Activated T-cell treated with anti-CD3 and anti-CD28 coated beads, Interleukin-2, amount 50 U/mL, for 1 hour (primary cell): ENCODE measurements at regions not wholly inside any gene's neighbourhood (a gene's known extent, or its start where the extent isn't known, plus 50 kb on each side); places are given as distances from the start of the nearest gene placed in this dataset.
"Not testable (repeated sequence)": the region's sequence is repeated elsewhere in the genome, so short reads cannot be mapped to it uniquely, and the experiment has no call there.

Source experiments
- DNase-seq: peaks from one replicate; pipeline ENCODE4 v3.0.0-alpha.2; 2020

DNA sequence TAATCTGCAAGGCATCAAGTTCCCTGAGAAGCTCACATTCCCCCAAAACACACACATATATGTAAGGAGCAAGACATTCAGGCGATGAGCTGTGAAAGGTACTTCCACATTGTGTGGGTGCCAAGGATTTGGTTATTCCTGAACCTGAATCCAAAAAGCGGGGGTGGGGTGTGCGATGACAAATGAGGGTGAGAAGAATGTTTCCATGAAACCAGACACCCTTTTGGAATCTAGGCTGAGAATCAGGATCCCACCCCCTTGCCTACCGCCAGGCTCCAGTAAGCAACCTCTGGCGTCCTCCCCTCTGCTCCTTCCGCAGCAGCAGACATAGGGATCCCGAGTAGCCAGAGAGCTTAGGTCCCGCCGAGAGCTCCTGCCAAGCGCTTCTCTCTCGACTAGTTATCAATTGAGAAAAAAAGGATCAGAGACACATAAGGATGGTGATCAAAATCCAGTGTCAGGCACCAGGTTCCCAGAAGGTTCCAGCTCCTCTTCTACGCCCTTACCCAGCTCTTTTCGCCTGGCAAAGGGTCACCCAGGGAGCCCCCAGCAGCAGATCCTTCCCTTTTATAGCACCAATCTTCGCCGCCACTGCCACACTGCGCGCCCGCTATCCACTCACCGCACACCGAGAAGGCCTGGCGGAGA is 191.1 kb downstream of the USP22 start:
- DNase-seq = not testable (repeated sequence)

GRCh38 chr17:20852239-20852989 is 190.4 kb downstream of the USP22 start:
- peak; percentile 21 for DNase-seq

DNA sequence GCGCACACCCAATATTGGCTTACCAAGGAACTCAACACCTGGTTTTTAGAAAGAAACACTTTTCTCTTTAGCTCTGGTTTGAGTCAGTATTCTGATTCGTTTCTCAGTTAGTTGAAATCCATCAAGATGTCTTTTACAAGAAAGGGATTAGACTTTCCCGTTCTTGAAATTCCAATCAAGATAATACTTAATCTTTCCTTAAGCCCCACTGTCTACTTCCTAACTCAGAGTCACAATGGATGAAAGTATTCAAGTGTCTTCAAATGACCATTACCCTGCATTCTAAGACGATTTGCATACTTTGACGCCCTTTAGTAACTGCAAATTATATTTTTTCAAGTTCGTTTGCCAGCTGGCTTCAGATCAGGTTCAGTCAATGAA is 189.8 kb downstream of the USP22 start:
- DNase-seq = no peak

DNA sequence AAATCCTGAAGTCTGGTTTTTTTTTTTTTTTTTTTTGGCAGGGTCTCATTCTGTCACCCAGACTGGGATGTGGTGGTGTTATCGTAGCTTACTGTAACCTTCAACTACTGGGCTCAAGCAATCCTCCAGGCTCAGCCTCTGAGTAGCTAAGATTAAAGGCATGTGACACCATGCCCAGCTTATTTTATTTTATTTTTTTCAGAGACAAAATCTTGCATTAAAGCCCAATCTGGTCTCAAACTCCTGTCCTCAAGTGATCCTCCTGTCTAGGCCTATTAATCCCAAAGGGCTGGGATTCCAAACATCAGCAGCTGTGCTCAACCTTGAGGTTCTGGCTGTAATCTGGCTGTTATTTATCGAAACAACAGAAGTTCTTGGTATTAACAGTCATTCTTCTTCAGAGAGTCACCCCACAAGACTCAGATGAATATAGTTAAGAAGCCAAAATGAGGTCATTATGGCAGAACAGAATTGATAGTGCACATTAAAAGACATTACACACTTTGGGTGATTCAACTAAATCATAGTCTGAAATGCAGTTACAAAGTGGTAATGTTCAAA is 186.8 kb downstream of the USP22 start:
- DNase-seq = not testable (repeated sequence)

DNA sequence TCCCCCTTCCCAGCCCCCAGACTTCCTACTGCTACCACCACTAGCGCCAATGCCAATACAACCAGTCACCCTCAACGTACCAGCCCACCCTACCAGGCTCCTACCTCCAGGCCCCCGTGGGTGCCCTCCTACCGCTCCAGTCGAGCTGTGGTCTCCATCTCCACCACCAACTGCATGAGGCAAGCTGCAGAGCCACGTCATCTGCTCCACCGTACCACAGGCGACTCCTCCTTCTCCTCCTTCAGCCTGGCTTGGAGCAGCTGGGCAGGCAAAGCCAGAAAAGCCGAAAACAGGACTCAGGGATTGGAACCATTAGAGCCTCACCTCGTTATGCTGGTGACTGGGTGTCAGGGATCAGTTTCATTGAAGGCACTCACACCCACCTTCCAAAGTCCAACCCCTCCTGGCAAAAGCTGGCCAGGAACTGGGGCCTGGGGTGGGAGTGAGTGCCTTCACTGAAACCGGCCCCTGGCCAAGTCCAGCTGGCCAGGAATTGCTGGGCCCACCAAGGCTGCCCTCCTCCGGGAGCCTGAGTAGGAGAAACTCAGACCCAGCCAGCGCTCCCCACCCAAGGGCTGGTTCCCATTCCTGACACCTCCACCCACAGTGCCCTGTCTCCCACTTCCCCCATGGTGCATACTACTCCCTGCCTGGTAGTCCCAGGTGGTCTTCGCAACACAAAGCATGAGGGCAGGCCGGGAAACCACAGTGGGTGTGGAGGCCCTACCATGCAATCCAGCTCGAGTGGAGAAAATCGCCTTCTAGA is 176.2 kb downstream of the USP22 start:
- not testable (repeated sequence) for DNase-seq

DNA sequence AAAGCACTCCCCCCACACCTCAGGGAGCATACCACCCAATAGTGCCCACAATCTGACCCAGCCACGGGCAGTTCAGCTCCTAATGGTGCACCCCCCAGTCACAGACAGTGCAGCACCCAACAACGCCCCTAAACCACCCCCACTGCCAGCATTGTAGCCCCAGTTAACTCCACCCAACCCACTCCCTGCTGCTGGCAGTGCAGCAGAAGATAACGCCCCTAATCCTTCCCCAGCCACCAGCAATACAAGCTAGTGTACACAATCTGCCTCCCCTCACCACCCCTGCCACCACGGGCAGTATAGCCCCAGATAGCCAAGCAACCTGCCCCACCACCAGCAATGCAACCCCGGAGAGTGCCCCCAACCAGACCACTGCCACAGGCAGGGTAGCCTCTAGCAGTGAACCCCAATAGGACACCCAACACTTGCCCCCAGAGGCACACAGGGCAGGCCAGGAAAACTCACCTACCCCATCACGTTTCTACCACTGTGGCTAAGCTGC is 175.3 kb downstream of the USP22 start:
- not testable (repeated sequence) for DNase-seq

DNA sequence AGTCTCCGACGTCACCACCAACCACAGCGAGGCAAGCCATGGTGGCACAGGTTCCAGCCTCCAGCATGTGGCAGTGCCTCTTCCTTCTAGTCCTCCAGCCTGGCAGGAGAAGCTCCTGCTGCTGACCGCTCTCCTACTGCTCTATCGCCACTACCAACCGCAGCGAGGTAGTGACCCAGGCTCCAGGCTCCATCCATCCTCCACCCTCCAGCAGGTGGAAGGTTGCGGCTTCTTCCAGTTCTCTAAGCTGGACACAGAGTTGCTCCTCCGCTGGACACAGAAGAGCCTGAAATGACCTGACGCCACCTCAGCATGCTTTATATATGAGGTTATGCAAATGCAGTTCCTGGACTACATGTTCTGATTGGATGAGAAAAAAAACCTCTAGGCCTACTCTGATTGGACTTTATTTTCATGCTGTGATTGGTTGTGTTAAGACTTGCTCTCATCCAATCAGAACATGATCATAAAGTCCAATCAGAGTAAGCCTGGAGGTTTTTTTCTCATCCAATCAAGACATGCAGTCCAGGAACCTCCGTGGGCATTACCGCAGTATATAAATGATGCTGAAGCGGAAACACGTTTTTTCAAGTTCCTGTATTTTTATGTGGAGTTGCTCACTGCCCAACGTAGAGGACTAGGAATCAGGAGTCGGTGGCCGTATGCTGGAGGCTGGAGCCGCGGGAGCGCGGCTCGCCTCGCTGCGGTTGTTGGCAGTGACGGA is 174.7 kb downstream of the USP22 start:
- DNase-seq = not testable (repeated sequence)

DNA sequence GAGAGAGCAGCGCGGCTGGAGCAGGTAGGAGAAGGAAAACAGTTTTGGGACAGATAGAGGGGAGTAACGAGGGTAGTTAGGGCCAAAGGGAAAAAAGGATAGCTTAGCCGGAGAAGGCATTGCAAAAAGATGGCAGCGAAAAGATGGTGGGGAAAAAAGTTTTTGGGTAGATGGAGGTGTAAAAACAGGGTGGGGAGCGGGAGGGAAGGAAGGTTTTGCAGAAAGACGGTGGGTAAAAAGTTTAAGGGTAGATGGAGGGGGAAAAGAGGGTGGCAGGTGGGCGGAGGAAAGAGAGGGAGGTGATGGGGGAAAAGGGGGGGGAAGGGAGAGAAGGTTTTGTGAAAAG is 174.2 kb downstream of the USP22 start:
- DNase-seq = not testable (repeated sequence)

GRCh38 chr17:20873173-20873572 is 169.6 kb downstream of the USP22 start:
- not testable (repeated sequence) for DNase-seq

DNA sequence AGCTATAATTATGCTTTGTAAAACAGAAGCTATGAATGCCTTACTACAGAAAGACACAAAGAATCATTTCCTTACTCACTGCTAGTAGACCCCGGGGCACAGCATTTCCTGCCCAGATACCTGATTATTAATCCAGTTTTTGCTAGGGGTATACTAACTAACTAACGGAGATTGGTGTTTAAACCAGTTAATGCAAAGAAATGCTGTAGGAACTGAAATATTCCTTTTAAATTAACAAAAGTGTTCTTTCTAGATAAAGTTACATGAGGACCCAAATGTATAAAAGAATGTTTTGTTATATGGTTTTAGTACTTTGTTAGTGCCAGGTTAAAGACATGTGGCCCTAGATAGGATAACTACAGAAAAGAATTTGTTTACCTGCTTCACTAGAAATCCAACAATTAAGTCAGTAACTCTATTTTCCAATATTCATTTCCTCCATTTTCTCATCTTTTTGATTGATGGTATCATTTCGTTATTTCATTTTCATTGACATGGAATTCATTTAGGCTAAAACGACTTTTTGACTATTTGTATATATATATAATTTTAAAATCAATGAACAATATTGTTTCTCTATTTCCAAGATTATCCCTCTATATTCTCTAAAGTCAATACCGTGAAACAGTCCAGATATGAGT is 169.0 kb downstream of the USP22 start:
- DNase-seq = not testable (repeated sequence)

DNA sequence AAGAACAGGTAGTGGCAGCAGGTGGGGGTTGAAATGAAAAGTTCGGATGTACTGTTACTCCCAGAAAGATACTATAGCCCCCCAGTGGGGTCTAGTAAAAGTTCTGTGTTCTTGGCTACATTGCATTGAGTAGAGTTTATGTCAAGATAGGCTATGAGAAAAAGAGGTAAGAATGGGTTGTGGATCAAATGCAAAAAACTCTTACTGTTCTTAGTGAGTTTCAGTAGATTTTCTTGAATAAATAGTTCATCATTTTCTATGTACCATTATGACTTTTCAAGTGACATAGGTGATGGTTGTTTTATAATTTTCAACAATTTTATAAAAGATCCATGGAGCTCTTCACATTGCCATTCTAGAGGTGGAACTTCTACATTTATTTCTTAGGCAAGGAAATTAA is 165.4 kb downstream of the USP22 start:
- not testable (repeated sequence) for DNase-seq

GRCh38 chr17:20890338-20890737 is 152.5 kb downstream of the USP22 start:
- no peak for DNase-seq

DNA sequence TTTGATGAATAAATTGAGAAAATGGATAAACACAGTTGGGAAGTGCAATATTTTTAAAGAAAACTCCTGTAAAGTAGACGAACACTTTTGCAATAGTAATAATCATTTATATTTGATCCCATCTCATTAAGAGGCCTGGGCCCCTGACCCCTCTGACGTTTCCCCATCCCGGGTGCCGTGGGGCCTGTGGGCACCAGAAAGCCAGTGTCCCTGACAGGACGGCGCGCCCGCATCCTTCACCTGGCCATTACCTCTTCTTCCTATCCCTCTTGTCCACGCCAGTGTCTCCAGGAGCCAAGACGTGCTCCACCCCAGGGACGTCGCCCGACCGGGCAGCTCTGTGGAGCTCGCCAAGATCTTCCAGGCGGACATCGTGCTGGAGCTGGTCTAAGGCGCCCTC is 147.4 kb downstream of the USP22 start:
- DNase-seq = not testable (repeated sequence)

GRCh38 chr17:20896153-20896649 is 146.6 kb downstream of the USP22 start:
- DNase-seq = peak; percentile 42

DNA sequence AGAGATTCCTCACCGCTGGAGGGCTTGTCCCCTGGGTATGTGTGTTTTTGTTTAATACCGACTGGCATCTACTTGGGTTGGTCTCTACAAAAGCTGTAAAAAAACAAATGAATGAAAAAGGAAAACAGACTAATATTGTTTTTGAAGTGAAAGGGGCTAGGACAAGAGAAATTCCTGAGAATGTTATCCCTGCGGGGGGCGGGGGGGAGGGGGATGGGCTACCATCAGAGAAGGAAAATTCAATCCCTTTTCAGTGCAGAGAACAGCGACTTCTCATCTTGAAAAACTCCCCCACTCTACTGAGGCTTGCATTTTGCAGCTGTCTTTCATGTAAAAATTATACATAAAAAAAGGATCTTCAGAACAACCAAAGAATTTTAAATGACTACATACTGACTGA is 144.1 kb downstream of the USP22 start:
- not testable (repeated sequence) for DNase-seq

DNA sequence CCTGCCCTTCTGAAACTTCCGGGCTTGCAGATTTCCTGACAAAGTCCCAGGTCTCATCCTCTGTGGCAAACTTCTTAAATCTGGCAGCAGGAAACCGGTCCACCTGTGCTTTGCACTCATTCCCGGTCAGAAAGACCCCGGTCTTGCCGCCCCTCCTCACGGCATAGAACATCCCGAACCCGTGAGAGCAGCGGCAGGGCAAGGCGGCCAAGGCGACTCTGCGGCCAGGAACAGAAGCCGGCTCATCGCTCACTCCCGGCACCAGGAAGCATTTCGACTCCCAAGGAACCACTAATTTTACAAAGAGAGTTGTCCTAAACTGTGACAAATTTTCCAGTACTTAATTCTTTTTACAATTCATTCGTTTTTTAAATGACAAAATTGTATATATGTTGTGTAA is 140.3 kb downstream of the USP22 start:
- not testable (repeated sequence) for DNase-seq

- DNase-seq = not testable (repeated sequence)
Measured at GRCh38 chr17:20903549-20903948, 139.3 kb downstream of the USP22 start.

DNA sequence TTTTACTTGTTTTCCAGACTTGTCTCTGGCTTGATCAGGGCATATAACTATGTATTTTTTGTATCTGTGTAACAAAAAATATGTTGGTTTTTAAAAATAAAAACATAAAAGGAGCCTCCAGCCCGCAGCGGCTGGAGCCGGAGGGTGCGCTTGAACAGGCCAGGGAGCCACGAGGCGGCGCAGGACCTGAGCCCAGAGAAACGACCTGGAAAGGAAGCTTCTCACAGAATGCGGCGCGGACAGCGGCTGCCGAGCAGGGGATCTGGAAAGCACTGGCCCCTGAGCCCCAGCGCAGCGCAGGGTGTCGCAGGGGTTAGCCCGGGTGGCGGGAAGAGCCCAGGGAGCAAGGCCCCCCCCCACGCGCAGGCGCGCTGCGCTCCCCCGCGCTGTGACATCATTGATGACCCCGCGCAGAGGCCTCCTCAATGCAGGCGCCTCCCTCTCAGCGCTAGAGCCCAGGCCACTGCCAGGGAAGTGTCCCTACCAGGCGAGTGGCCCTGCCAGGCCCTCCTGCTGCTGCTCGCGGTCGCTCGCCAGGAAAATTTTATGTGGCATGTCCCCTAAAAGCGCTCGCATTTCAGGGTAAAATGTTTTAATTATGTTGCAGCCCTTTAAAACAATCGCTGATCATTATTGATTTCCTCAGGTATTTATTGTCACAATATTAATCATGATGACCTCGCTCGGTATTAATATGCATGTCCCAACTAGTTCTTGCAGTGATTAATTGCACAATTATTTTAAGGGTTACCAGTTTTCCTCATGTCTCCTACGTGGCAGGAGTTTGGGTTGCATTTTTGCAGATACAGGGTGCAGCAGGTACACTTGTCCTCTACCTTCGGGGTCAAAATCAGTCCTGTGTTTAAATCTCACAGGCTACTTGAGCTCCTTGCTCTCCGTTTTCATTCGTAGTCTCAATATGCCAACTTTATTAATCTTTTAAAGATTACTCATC is 134.2 kb downstream of the USP22 start:
- DNase-seq = peak; percentile 78

GRCh38 chr17:20914658-20915057 is 128.2 kb downstream of the USP22 start:
- no peak for DNase-seq

- no peak for DNase-seq
Measured at GRCh38 chr17:20916383-20916782, 126.4 kb downstream of the USP22 start.
